GM13977 (cell line): ENCODE measurements at regions not wholly inside any gene's neighbourhood (a gene's known extent, or its start where the extent isn't known, plus 50 kb on each side); places are given as distances from the start of the nearest gene placed in this dataset.

Experiments
- DNase-seq: peaks from one replicate; pipeline ENCODE4 v3.0.0; 2012; ENCODE audit warnings: low spot score
- CTCF ChIP-seq: IDR thresholded peaks from 2 replicates; pipeline ENCODE4 v1.5.1; 2012; ENCODE audit warnings: mild to moderate bottlenecking, control low read depth; ENCODE audit not compliant: insufficient read depth; ENCODE audit errors: extremely low read depth, missing control alignments
- in situ Hi-C: fragments of 300-500 bp; cut with MboI; formaldehyde crosslinking; loops from one replicate; pipeline ENCODE4 v1.12.0; 2022; ENCODE audit warnings: low sequenced_read_pairs, low pct_unique_long_range_greater_than_20kb, mixed read lengths, inconsistent platforms; ENCODE audit not compliant: unreplicated experiment

- TF ChIP-seq CTCF = no peak
- DNase-seq = no peak
- in situ Hi-C loops = no loop called here
Observed at GRCh38 chr2:7826656-7827055, 855.2 kb upstream of the ID2 start.

- in situ Hi-C loops = no loop called here
- TF ChIP-seq CTCF = no peak
- no peak for DNase-seq
Observed at GRCh38 chr2:7829241-7829640, 852.6 kb upstream of the ID2 start.

GRCh38 chr2:7830616-7831015 lies 851.2 kb upstream of the ID2 start:
- no peak for DNase-seq
- in situ Hi-C loops = no loop called here
- no peak for TF ChIP-seq CTCF

GRCh38 chr2:7835151-7835550 lies 846.7 kb upstream of the ID2 start:
- TF ChIP-seq CTCF = no peak
- no peak for DNase-seq
- in situ Hi-C loops = no loop called here

- in situ Hi-C loops = no loop called here
- peak; percentile 27 for DNase-seq
- no peak for TF ChIP-seq CTCF
Observed at GRCh38 chr2:7835693-7836680, 845.9 kb upstream of the ID2 start.

- in situ Hi-C loops = no loop called here
- DNase-seq = no peak
- TF ChIP-seq CTCF = no peak
Observed at GRCh38 chr2:7837237-7837760, 844.6 kb upstream of the ID2 start.
